ENCODE measurements at regions not wholly inside any gene's neighbourhood (a gene's known extent, or its start where the extent isn't known, plus 50 kb on each side); places are given as distances from the start of the nearest gene placed in this dataset.

GRCh38 chr6:93163146-93163545 lies 256.2 kb downstream of the EPHA7 start:
- DNase-seq (ENCODE audit: low read depth, low spot score) (no peak), FAIRE-seq (no peak), ATAC-seq (no peak)
- ChIA-PET POLR2A (interaction anchor here (1.0 kb wide), 1 partner anchor 17 kb away, joined by 3 read pairs; no protein-coding TSS in a partner anchor), CTCF (interaction anchor here (0.7 to 1.8 kb wide), 3 partner anchors 13 to 89 kb away, joined by 3 to 5 read pairs (median 3); no protein-coding TSS in a partner anchor), RAD21 (ENCODE audit: unreplicated experiment) (interaction anchor here (1.1 to 1.5 kb wide), 2 partner anchors 15 to 19 kb away, joined by 3 read pairs; no protein-coding TSS in a partner anchor), SMC1A (ENCODE audit: uncharacterized antibody, unreplicated experiment) (interaction anchor here (0.8 to 2.6 kb wide), 5 partner anchors 12 to 30 kb away, joined by 3 to 10 read pairs (median 3); no protein-coding TSS in a partner anchor)
- no peaks in the 10 kb centered on the region for H3K79me2 ChIP-seq (ENCODE audit: control insufficient read depth, insufficient read depth, low read length)
- no peaks in the 10 kb centered on the region for H4K20me1 ChIP-seq (ENCODE audit: control insufficient read depth, insufficient read depth)
- 0% methylated on average over 3 of the region's 3 CpGs for WGBS (ENCODE audit: insufficient coverage, insufficient replicate concordance, low lambda C conversion rate, missing lambda C conversion rate)
- H3K9ac ChIP-seq (ENCODE audit: control insufficient read depth, insufficient read depth, low read length): no peak overlapping the region
- H3K27ac ChIP-seq (ENCODE audit: control insufficient read depth, insufficient read depth): no peak overlapping the region
- no peaks in the 10 kb centered on the region for H3K36me3 ChIP-seq (ENCODE audit: control insufficient read depth in 2 of 2, insufficient read depth in 2 of 2, low read length in 1 of 2)
- no peak overlapping the region for H2AFZ ChIP-seq (ENCODE audit: control insufficient read depth, low read depth, low read length)
- H3K4me1 ChIP-seq (ENCODE audit: control insufficient read depth, insufficient read depth, low read length): no peaks in the 10 kb centered on the region
- intact Hi-C loops (cut with micrococcal nuclease; ENCODE audit: unreplicated experiment) (no loop called here), in situ Hi-C loops (cut with MboI) (no loop called here)
- no TSS peak for BruUV-seq (replicated peaks)
- no peaks in the 10 kb centered on the region for H3K9me3 ChIP-seq (replicated peaks; ENCODE audit: control insufficient read depth, insufficient read depth, low read length)
- H3K27me3 ChIP-seq (replicated peaks in 1 of 2; ENCODE audit: control insufficient read depth in 2 of 2, insufficient read depth in 2 of 2, low read length in 1 of 2): no peaks in the 10 kb centered on the region
- TF ChIP-seq MYB (IDR thresholded peaks at IDR 0.05; ENCODE audit: borderline replicate concordance, low read depth, low read length) (no peak), NR2C1 (IDR thresholded peaks at IDR 0.05) (no peak), NFYA (IDR thresholded peaks at IDR 0.05; ENCODE audit: borderline replicate concordance, low read depth, low read length) (no peak), BACH1 (IDR thresholded peaks at IDR 0.05; ENCODE audit: borderline replicate concordance) (no peak)
- H3K4me2 ChIP-seq (ENCODE audit: control insufficient read depth, insufficient read depth): no peak overlapping the region
- no peak overlapping the region for H3K4me3 ChIP-seq

GRCh38 chr6:93139408-93140081 lies 279.8 kb downstream of the EPHA7 start:
- Histone ChIP-seq H4K20me1 (ENCODE audit: control insufficient read depth, insufficient read depth) (no peaks in the 10 kb centered on the region), H3K79me2 (ENCODE audit: control insufficient read depth, insufficient read depth, low read length) (no peaks in the 10 kb centered on the region), H3K27ac (ENCODE audit: control insufficient read depth, insufficient read depth) (no peak overlapping the region), H2AFZ (ENCODE audit: control insufficient read depth, low read depth, low read length) (no peak overlapping the region), H3K4me1 (ENCODE audit: control insufficient read depth, insufficient read depth, low read length) (no peaks in the 10 kb centered on the region), H3K4me2 (ENCODE audit: control insufficient read depth, insufficient read depth) (no peak overlapping the region), H3K27me3 (replicated peaks in 1 of 2; ENCODE audit: control insufficient read depth in 2 of 2, insufficient read depth in 2 of 2, low read length in 1 of 2) (no peaks in the 10 kb centered on the region), H3K9me3 (replicated peaks; ENCODE audit: control insufficient read depth, insufficient read depth, low read length) (no peaks in the 10 kb centered on the region), H3K9ac (ENCODE audit: control insufficient read depth, insufficient read depth, low read length) (no peak overlapping the region), H3K4me3 (no peak overlapping the region), H3K36me3 (ENCODE audit: control insufficient read depth in 2 of 2, insufficient read depth in 2 of 2, low read length in 1 of 2) (no peaks in the 10 kb centered on the region)
- ChIA-PET CTCF (interaction anchor here (1.1 to 1.7 kb wide), 2 partner anchors 15 to 38 kb away, joined by 4 to 5 read pairs; no protein-coding TSS in a partner anchor), RAD21 (ENCODE audit: unreplicated experiment) (interaction anchor here (1.0 to 2.4 kb wide), 3 partner anchors 26 to 41 kb away, joined by 3 to 17 read pairs (median 3); no protein-coding TSS in a partner anchor), SMC1A (ENCODE audit: uncharacterized antibody, unreplicated experiment) (interaction anchor here (0.6 to 2.4 kb wide), 5 partner anchors 12 to 37 kb away, joined by 3 to 12 read pairs (median 4); no protein-coding TSS in a partner anchor), POLR2A (interaction anchor here (1.3 kb wide), 1 partner anchor 37 kb away, joined by 3 read pairs; no protein-coding TSS in a partner anchor)
- in situ Hi-C loops (cut with MboI): no loop called here
- BruUV-seq (replicated peaks): no TSS peak
- 20% methylated on average over 4 of the region's 4 CpGs for WGBS (ENCODE audit: insufficient coverage, insufficient replicate concordance, low lambda C conversion rate, missing lambda C conversion rate)
- intact Hi-C loops (cut with micrococcal nuclease; ENCODE audit: unreplicated experiment): no loop called here
- peak; percentile 97 for ATAC-seq
- no peak for DNase-seq (ENCODE audit: low read depth, low spot score)
- FAIRE-seq: peak; percentile 38
- TF ChIP-seq DPF2 (IDR thresholded peaks at IDR 0.05) (peak; percentile 94), HDGF (IDR thresholded peaks at IDR 0.05) (no peak), ZNF217 (IDR thresholded peaks at IDR 0.05) (peak; percentile 72), ZNF384 (IDR thresholded peaks at IDR 0.05; ENCODE audit: borderline replicate concordance, low read depth, low read length) (peak; percentile 15; the same call in 1 of the 2 replicates), RELB (IDR thresholded peaks at IDR 0.05; ENCODE audit: low read depth) (0 out of 2 replicates have a peak, but pooled peaks have one; percentile 40), ETV6 (conservative IDR thresholded peaks at IDR 0.05 in 1 of 2, IDR thresholded peaks at IDR 0.05 in 1 of 2; ENCODE audit: borderline replicate concordance in 1 of 2, low read depth in 1 of 2) (no peak), BMI1 (IDR thresholded peaks at IDR 0.05; ENCODE audit: borderline replicate concordance) (peak; percentile 67; the same call in 1 of the 2 replicates), GATAD2B (conservative IDR thresholded peaks at IDR 0.05; ENCODE audit: low read depth) (0 out of 2 replicates have a peak, but pooled peaks have one; percentile 25), RCOR1 (conservative IDR thresholded peaks at IDR 0.05; ENCODE audit: low read depth, low read length) (no peak), SPI1 (IDR thresholded peaks at IDR 0.05; ENCODE audit: borderline replicate concordance, insufficient read depth, low read depth, low read length) (no peak), NR2C1 (IDR thresholded peaks at IDR 0.05) (no peak), IRF4 (IDR thresholded peaks at IDR 0.05; ENCODE audit: low read depth, low read length) (peak; percentile 71; the same call in 1 of the 2 replicates), ZNF622 (IDR thresholded peaks at IDR 0.05) (no peak)

Data from GM12878 (cell line).